Kidney (tissue), 13 donors: ENCODE measurements at regions not wholly inside any gene's neighbourhood (a gene's known extent, or its start where the extent isn't known, plus 50 kb on each side); places are given as distances from the start of the nearest gene placed in this dataset.
"Not testable (repeated sequence)": the region's sequence is repeated elsewhere in the genome, so short reads cannot be mapped to it uniquely, and the experiment has no call there.

ENCODE experiments used
- DNase-seq, 5 donors: peaks; one replicate each; pipeline ENCODE4 v3.0.0-alpha.2; 2013 to 2020
- FAIRE-seq: peaks from 2 replicates; lab custom pipeline; 2012; peaks lifted over from hg19 to GRCh38; lab: Jason Lieb, UNC
- H3K27ac ChIP-seq, 2 donors: one replicate each; pipeline ENCODE4 v1.7.0; 2013; ENCODE audit warnings: low read depth in 2 of 2, low read length in 2 of 2, inconsistent platforms in 1 of 2
- H3K27me3 ChIP-seq: one replicate; pipeline ENCODE4 v1.7.1; 2013; ENCODE audit warnings: low read length, inconsistent platforms; ENCODE audit not compliant: control insufficient read depth, insufficient read depth
- H3K36me3 ChIP-seq, 3 donors: one replicate each; pipeline versions ENCODE4 v1.7.0 to v1.7.1; 2013; ENCODE audit warnings: low read length in 3 of 3, control low read depth in 1 of 3, inconsistent platforms in 1 of 3; ENCODE audit not compliant: insufficient read depth in 3 of 3, control insufficient read depth in 2 of 3
- H3K4me1 ChIP-seq, 3 donors: one replicate each; pipeline versions ENCODE4 v1.7.0 to v1.7.1; 2013; ENCODE audit warnings: low read length in 3 of 3, inconsistent platforms in 1 of 3, low read depth in 1 of 3; ENCODE audit not compliant: control insufficient read depth in 2 of 3, insufficient read depth in 2 of 3
- H3K4me3 ChIP-seq, 3 donors: one replicate each; pipeline versions ENCODE4 v1.7.0 to v1.8.1; 2013; ENCODE audit warnings: low read length in 3 of 3, control low read depth in 1 of 3, inconsistent platforms in 1 of 3
- H3K9ac ChIP-seq, 3 donors: one replicate each; pipeline versions ENCODE4 v1.7.0 to v1.7.1; 2013; ENCODE audit warnings: low read length in 3 of 3, control low read depth in 1 of 3, inconsistent platforms in 1 of 3
- H3K9me3 ChIP-seq, 3 donors: one replicate each; pipeline versions ENCODE4 v1.7.0 to v1.7.1; 2013; ENCODE audit warnings: low read length in 3 of 3, control low read depth in 1 of 3, inconsistent platforms in 1 of 3; ENCODE audit not compliant: control insufficient read depth in 2 of 3, insufficient read depth in 1 of 3
- intact Hi-C: fragments of 100-400 bp; cut with DNase I; formaldehyde crosslinking; loops from one replicate; pipeline ENCODE4 v1.11.1; 2022
- TF ChIP-seq, protein P1 (sequence below): IDR thresholded peaks from 3 replicates; pipeline ENCODE4 v1.5.1; 2012; ENCODE audit warnings: mild to moderate bottlenecking, moderate library complexity, borderline replicate concordance; ENCODE audit not compliant: insufficient read depth; ENCODE audit errors: extremely low read depth
- donor health status: control.
- donor health status: control.
- donor health status: control.
- donor health status: control.
- donor health status: control.
- donor health status: DM: yes; HTN: yes; CAD: no.
- donor health status: Normal renal cell carcinoma (clear cell type).

DNA sequence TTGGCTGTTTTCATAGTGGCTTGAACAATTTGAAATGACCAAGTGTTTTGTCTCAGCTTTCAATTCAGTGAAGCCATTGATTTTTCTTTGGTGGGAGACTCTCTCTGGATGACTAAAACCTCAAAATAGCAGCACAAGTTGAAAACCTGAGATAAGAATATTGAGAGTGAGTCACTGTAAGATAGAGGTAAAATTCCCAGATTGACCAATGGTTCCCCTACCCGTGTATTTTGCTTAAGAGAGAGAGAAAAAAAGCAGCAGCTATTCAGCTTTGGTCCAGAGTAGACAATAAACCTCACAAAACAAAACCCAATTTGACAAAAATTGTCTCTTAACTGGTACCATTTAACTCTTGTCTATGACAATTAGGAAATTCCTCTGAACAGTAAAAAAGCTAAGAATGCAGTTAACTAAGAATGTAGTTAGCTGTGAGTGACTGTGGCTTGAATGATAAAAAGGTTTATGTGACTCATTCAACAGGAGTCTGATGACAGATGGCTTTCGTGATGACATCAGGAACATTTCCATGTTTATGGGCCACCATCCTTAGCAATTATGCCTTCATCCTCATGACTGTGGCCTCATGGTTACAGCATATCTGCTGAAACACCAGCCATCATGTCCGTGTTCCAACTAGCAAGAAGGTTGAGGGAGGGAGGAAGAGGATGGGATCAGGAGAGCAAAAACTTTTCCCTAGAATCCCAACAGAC is 356.9 kb downstream of the NDFIP2 start:
- intact Hi-C loops, result no loop called here
- no peak overlapping the region for H3K27ac ChIP-seq
- no peaks in the 10 kb centered on the region for H3K9me3 ChIP-seq
- H3K36me3 ChIP-seq, result no peaks in the 10 kb centered on the region
- FAIRE-seq (no peak), DNase-seq (no peak)
- no peak overlapping the region for H3K4me3 ChIP-seq
- no peaks in the 10 kb centered on the region for H3K27me3 ChIP-seq
- H3K4me1 ChIP-seq, result no peaks in the 10 kb centered on the region
- H3K9ac ChIP-seq, result no peak overlapping the region
- TF ChIP-seq, protein P1, sequence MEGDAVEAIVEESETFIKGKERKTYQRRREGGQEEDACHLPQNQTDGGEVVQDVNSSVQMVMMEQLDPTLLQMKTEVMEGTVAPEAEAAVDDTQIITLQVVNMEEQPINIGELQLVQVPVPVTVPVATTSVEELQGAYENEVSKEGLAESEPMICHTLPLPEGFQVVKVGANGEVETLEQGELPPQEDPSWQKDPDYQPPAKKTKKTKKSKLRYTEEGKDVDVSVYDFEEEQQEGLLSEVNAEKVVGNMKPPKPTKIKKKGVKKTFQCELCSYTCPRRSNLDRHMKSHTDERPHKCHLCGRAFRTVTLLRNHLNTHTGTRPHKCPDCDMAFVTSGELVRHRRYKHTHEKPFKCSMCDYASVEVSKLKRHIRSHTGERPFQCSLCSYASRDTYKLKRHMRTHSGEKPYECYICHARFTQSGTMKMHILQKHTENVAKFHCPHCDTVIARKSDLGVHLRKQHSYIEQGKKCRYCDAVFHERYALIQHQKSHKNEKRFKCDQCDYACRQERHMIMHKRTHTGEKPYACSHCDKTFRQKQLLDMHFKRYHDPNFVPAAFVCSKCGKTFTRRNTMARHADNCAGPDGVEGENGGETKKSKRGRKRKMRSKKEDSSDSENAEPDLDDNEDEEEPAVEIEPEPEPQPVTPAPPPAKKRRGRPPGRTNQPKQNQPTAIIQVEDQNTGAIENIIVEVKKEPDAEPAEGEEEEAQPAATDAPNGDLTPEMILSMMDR, result no peak

DNA sequence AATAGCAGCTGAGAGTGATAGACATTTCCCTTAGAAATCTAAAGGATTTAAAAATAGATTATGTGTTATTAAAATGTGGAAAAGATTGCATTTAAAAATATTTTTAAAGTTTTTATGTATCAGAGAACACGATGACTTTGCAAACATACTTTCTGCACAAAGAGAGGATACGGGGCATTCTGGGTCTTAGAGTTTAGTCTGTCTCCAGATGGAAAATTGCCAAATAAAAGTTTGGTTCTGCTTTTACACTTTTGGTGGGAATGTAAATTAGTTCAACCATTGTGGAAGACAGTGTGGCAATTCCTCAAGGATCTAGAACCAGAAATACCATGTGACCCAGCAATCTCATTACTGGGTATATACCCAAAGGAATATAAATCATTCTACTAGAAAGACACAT is 355.2 kb downstream of the NDFIP2 start:
- DNase-seq, H3K4me1 ChIP-seq, H3K9me3 ChIP-seq, H3K27ac ChIP-seq, H3K4me3 ChIP-seq, intact Hi-C loops, H3K36me3 ChIP-seq, H3K27me3 ChIP-seq, FAIRE-seq, H3K9ac ChIP-seq: not testable (repeated sequence)

DNA sequence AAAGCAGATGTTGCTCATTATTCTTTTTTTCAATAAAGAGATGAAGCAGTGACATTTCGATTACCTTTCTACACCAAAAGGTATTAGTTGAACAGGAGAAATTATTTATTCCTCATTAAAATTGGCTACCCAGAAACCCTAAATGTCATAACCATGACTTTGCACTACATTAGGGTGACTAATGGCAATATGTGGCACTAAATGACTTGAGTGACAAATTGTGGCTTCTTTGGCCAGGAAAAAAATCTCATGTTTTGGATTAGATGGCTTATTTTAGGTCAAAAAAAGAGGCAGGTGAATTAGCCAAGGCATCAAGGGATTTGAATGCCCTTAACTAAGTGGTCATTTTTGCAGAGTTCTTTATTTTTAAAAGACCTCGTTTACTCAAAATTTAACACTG is 353.9 kb downstream of the NDFIP2 start:
- TF ChIP-seq, protein P1, result no peak
- no peak for FAIRE-seq
- Histone ChIP-seq H3K4me3 (no peak overlapping the region), H3K9ac (no peak overlapping the region), H3K36me3 (no peaks in the 10 kb centered on the region), H3K9me3 (no peaks in the 10 kb centered on the region), H3K27ac (no peak overlapping the region), H3K27me3 (no peaks in the 10 kb centered on the region), H3K4me1 (no peaks in the 10 kb centered on the region)
- no peak for DNase-seq
- intact Hi-C loops, result no loop called here

DNA sequence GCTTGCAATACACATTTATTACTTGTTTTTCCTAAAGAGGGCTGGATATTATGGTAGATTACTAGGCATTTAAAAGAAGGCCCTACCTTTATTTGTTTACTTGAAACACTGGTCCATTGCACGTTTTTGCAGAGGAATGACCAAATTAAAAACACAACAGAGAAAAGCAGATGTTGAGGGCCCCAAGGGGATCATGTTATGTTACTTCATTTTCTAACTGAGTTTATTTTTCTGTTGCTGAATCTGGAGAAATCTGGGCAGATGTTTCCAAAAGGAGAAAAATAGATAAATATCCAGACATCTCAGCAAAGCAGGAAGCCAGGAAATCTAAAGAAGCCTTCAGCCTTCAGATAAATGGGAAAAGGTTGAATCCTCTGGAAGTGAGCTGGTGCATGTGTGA is 353.0 kb downstream of the NDFIP2 start:
- TF ChIP-seq, protein P1, result no peak
- Histone ChIP-seq H3K9me3 (no peaks in the 10 kb centered on the region), H3K27me3 (no peaks in the 10 kb centered on the region), H3K4me1 (no peaks in the 10 kb centered on the region), H3K9ac (no peak overlapping the region), H3K36me3 (no peaks in the 10 kb centered on the region), H3K4me3 (no peak overlapping the region), H3K27ac (no peak overlapping the region)
- DNase-seq (no peak), FAIRE-seq (no peak)
- intact Hi-C loops, result no loop called here
